Endothelial cell of umbilical vein (primary cell): ENCODE measurements at regions not wholly inside any gene's neighbourhood (a gene's known extent, or its start where the extent isn't known, plus 50 kb on each side); places are given as distances from the start of the nearest gene placed in this dataset.

Experiments
- BruUV-seq: library from RNA; stranded (reverse); fragments of 400-500 nt; replicated peaks from 2 replicates; lab custom pipeline; 2021; lab: Mats Ljungman, UMichigan
- CTCF ChIA-PET: fragments of 300-600, 350-600 bp; sonication (Branson Sonifier 250); formaldehyde crosslinking; loops from one replicate; lab custom pipeline; 2021; ENCODE audit warnings: antibody characterized with exemption, inconsistent platforms; lab: Charles Lee
- POLR2A ChIA-PET: fragments of 300-600, 350-600 bp; sonication (Branson Sonifier 250); formaldehyde crosslinking; loops from one replicate; lab custom pipeline; 2021; ENCODE audit warnings: antibody characterized with exemption, inconsistent platforms; lab: Charles Lee
- DNase-seq: peaks from one replicate; pipeline ENCODE4 v3.0.0-alpha.2; 2011; ENCODE audit warnings: low read depth, low spot score
- FAIRE-seq: peaks from 2 replicates; lab custom pipeline; 2011; peaks lifted over from hg19 to GRCh38; lab: Jason Lieb, UNC
- H2AFZ ChIP-seq: 2 replicates; pipeline ENCODE4 v1.6.0; 2012; ENCODE audit warnings: low read depth, low read length, control low read depth, inconsistent platforms
- H3K27ac ChIP-seq: 2 replicates; pipeline ENCODE4 v1.5.1; 2011; ENCODE audit warnings: low read depth, mild to moderate bottlenecking, control low read depth, low read length, moderate library complexity; ENCODE audit not compliant: insufficient read depth
- H3K27me3 ChIP-seq, 2 experiments: 2 replicates each; pipeline versions ENCODE4 v1.6.0 to v1.6.1; 2011; ENCODE audit warnings: low read length in 2 of 2, mixed read lengths in 1 of 2; ENCODE audit not compliant: control insufficient read depth in 2 of 2, insufficient read depth in 2 of 2
- H3K36me3 ChIP-seq, 2 experiments: 2 replicates in 1 of 2; 3 replicates in 1 of 2; pipeline ENCODE4 v1.5.1; 2011; ENCODE audit warnings: low read length in 2 of 2, mild to moderate bottlenecking in 1 of 2, moderate library complexity in 1 of 2; ENCODE audit not compliant: control insufficient read depth in 2 of 2, insufficient read depth in 2 of 2; ENCODE audit errors: extremely low read depth in 1 of 2
- H3K4me1 ChIP-seq: 3 replicates; pipeline ENCODE4 v1.5.1; 2011; ENCODE audit warnings: mild to moderate bottlenecking, low read length; ENCODE audit not compliant: control insufficient read depth, insufficient read depth; ENCODE audit errors: extremely low read depth
- H3K4me2 ChIP-seq: 2 replicates; pipeline ENCODE4 v1.6.1; 2011; ENCODE audit warnings: low read length, control low read depth, mixed read lengths; ENCODE audit not compliant: insufficient read depth
- H3K4me3 ChIP-seq, 3 experiments: fragments of 200-600 bp in 1 of 3; sonication (generic), shearing (Covaris generic) in 1 of 3; replicated peaks in 1 of 3; 2 replicates each; pipeline ENCODE4 v1.5.1; 2011 to 2016; ENCODE audit warnings: control low read depth in 3 of 3, low read length in 3 of 3, mild to moderate bottlenecking in 2 of 3, inconsistent platforms in 1 of 3, low read depth in 1 of 3, moderate library complexity in 1 of 3; ENCODE audit not compliant: insufficient read depth in 1 of 3
- H3K79me2 ChIP-seq: 2 replicates; pipeline ENCODE4 v1.6.0; 2012; ENCODE audit warnings: low read length, inconsistent platforms; ENCODE audit not compliant: control insufficient read depth, insufficient read depth
- H3K9ac ChIP-seq: replicated peaks from 2 replicates; pipeline ENCODE3; 2011; ENCODE audit warnings: low read length, control low read depth; ENCODE audit not compliant: insufficient read depth; ENCODE audit errors: extremely low read depth
- H3K9me1 ChIP-seq: replicated peaks from 3 replicates; pipeline ENCODE4 v1.6.0; 2011; ENCODE audit warnings: mild to moderate bottlenecking, low read length; ENCODE audit not compliant: control insufficient read depth, insufficient read depth; ENCODE audit errors: extremely low read depth
- H3K9me3 ChIP-seq: replicated peaks from 2 replicates; pipeline ENCODE4 v1.5.1; 2012; ENCODE audit warnings: low read length, inconsistent platforms; ENCODE audit not compliant: control insufficient read depth, insufficient read depth
- H4K20me1 ChIP-seq: replicated peaks from 2 replicates; pipeline ENCODE3; 2011; ENCODE audit warnings: mild to moderate bottlenecking, low read length; ENCODE audit not compliant: control insufficient read depth, insufficient read depth; ENCODE audit errors: extremely low read depth
- CTCF ChIP-seq, 2 donors: IDR thresholded peaks; 1 replicate in 1 of 2; 2 replicates in 1 of 2; pipeline ENCODE4 v1.5.1; 2011; ENCODE audit warnings: low read length in 2 of 2, mild to moderate bottlenecking in 2 of 2, moderate library complexity in 2 of 2, control low read depth in 1 of 2, inconsistent platforms in 1 of 2, low read depth in 1 of 2; ENCODE audit not compliant: insufficient read depth in 1 of 2; ENCODE audit errors: extremely low read depth in 1 of 2
- EZH2 ChIP-seq: IDR thresholded peaks from 2 replicates; pipeline ENCODE4 v1.6.1; 2012; ENCODE audit warnings: borderline replicate concordance, low read depth, mild to moderate bottlenecking, moderate library complexity, low read length, inconsistent platforms; ENCODE audit not compliant: severe bottlenecking
- GATA2 ChIP-seq: IDR thresholded peaks from 2 replicates; pipeline ENCODE4 v1.7.0; 2011; ENCODE audit warnings: low read depth, mild to moderate bottlenecking, moderate library complexity, mixed read lengths, low read length; ENCODE audit not compliant: insufficient read length, insufficient read depth
- JUN ChIP-seq: IDR thresholded peaks from 2 replicates; pipeline ENCODE4 v1.6.1; 2011; ENCODE audit warnings: borderline replicate concordance, low read depth; ENCODE audit not compliant: insufficient read length, insufficient read depth
- MAX ChIP-seq: IDR thresholded peaks from 2 replicates; pipeline ENCODE4 v1.6.1; 2011; ENCODE audit not compliant: insufficient read depth, insufficient read length
- POLR2A ChIP-seq: IDR thresholded peaks from 2 replicates; pipeline ENCODE4 v1.6.1; 2012; ENCODE audit warnings: low read depth, mild to moderate bottlenecking, control low read depth, low read length
- POLR2AphosphoS5 ChIP-seq: IDR thresholded peaks from 2 replicates; pipeline ENCODE4 v1.6.1; 2012; ENCODE audit warnings: low read depth, mild to moderate bottlenecking, control low read depth, low read length, moderate library complexity; ENCODE audit not compliant: insufficient read depth
- dilution Hi-C: fragments of 300-500 bp; cut with MboI; formaldehyde crosslinking; loops from one replicate; pipeline ENCODE4 v1.15.0; 2019; ENCODE audit warnings: low sequenced_read_pairs; ENCODE audit not compliant: extremely low pct_ligation_motif_present
- intact Hi-C: fragments of 100-400 bp; cut with micrococcal nuclease; formaldehyde crosslinking; loops from one replicate; pipeline ENCODE4 v1.10.0; 2022

- Histone ChIP-seq H2AFZ (no peak overlapping the region), H3K9ac (no peak overlapping the region), H3K4me1 (peaks cover 3% of the 10 kb centered on the region), H3K27ac (no peak overlapping the region), H3K9me3 (no peaks in the 10 kb centered on the region), H3K9me1 (no peaks in the 10 kb centered on the region), H3K4me3 (no peak overlapping the region), H4K20me1 (no peaks in the 10 kb centered on the region), H3K36me3 (no peaks in the 10 kb centered on the region), H3K79me2 (no peaks in the 10 kb centered on the region), H3K4me2 (no peak overlapping the region), H3K27me3 (no peaks in the 10 kb centered on the region)
- BruUV-seq, result no TSS peak
- TF ChIP-seq POLR2AphosphoS5, result no peak
- TF ChIP-seq EZH2, result no peak
- dilution Hi-C loops (no loop called here), intact Hi-C loops (no loop called here)
- CTCF ChIA-PET, result no interaction called here
- DNase-seq, result no peak
- no peak for FAIRE-seq
- POLR2A ChIA-PET, result no interaction called here
These were observed 61.5 kb upstream of the RGS2 start for GRCh38 chr1:192747301-192747700.

GRCh38 chr1:192747943-192748342, 60.9 kb upstream of the RGS2 start:
- DNase-seq, result no peak
- H4K20me1 ChIP-seq, result no peaks in the 10 kb centered on the region
- FAIRE-seq, result no peak
- TF ChIP-seq MAX (no peak), GATA2 (no peak), POLR2A (no peak), JUN (no peak), CTCF (IDR thresholded peaks at IDR 0.05; ENCODE audit: extremely low read depth in 1 of 2, insufficient read depth in 1 of 2, low read depth in 1 of 2, low read length in 2 of 2) (no peak), EZH2 (no peak)
- BruUV-seq, result no TSS peak
- H3K4me1 ChIP-seq, result peaks cover 3% of the 10 kb centered on the region
- no peak overlapping the region for H3K4me2 ChIP-seq
- POLR2A ChIA-PET, result no interaction called here
- no peaks in the 10 kb centered on the region for H3K9me1 ChIP-seq
- no peaks in the 10 kb centered on the region for H3K79me2 ChIP-seq
- H3K27ac ChIP-seq, result no peak overlapping the region
- H3K9ac ChIP-seq, result no peak overlapping the region
- CTCF ChIA-PET, result no interaction called here
- no peaks in the 10 kb centered on the region for H3K27me3 ChIP-seq
- intact Hi-C loops, result no loop called here
- no peaks in the 10 kb centered on the region for H3K9me3 ChIP-seq
- H3K36me3 ChIP-seq, result no peaks in the 10 kb centered on the region
- dilution Hi-C loops, result no loop called here
- H3K4me3 ChIP-seq, result no peak overlapping the region
- no peak overlapping the region for H2AFZ ChIP-seq
